Gastrocnemius medialis (tissue), 4 donors: ENCODE measurements at regions not wholly inside any gene's neighbourhood (a gene's known extent, or its start where the extent isn't known, plus 50 kb on each side); places are given as distances from the start of the nearest gene placed in this dataset.

Experiments used
- ATAC-seq, 2 donors: fragments of 150-250 bp; one replicate each; pipeline ENCODE4 v1.9.1; 2016
- DNase-seq, 2 donors: peaks; one replicate each; pipeline ENCODE4 v3.0.0-alpha.2; 2019
- H3K27ac ChIP-seq, 4 donors: fragments of 200-600 bp; sonication (generic); 1 replicate in 1 of 4; 2 replicates in 3 of 4; pipeline ENCODE4 v1.5.1; 2016 to 2018; ENCODE audit warnings: mild to moderate bottlenecking in 2 of 4, moderate library complexity in 1 of 4
- H3K27me3 ChIP-seq, 3 donors: fragments of 200-600 bp; sonication (generic) in 2 of 3; 1 replicate in 1 of 3; 2 replicates in 2 of 3; pipeline versions ENCODE4 v1.5.1 to v1.6.0; 2016 to 2019; ENCODE audit warnings: mild to moderate bottlenecking in 1 of 3, moderate library complexity in 1 of 3
- H3K36me3 ChIP-seq, 2 donors: fragments of 200-600 bp; sonication (generic) in 1 of 2; one replicate each; pipeline ENCODE4 v1.5.1; 2017 to 2018
- H3K4me1 ChIP-seq, 2 donors: fragments of 200-600 bp; sonication (generic) in 1 of 2; one replicate each; pipeline ENCODE4 v1.5.1; 2016 to 2017; ENCODE audit warnings: mild to moderate bottlenecking in 2 of 2
- H3K4me3 ChIP-seq, 4 donors: fragments of 200-600 bp; sonication (generic) in 3 of 4; 1 replicate in 1 of 4; 2 replicates in 3 of 4; pipeline ENCODE4 v1.5.1; 2016 to 2019; ENCODE audit warnings: mild to moderate bottlenecking in 2 of 4
- H3K9me3 ChIP-seq, 3 donors: fragments of 200-600 bp; sonication (generic) in 2 of 3; 1 replicate in 1 of 3; 2 replicates in 2 of 3; pipeline ENCODE4 v1.5.1; 2016 to 2019
- POLR2A ChIP-seq, 2 donors: fragments of 450-650 bp; IDR thresholded peaks; one replicate each; pipeline ENCODE4 v1.6.1; 2017; ENCODE audit warnings: antibody characterized with exemption in 2 of 2, mild to moderate bottlenecking in 2 of 2, moderate library complexity in 2 of 2
- in situ Hi-C, 4 donors: fragments of 200-750 bp; cut with MboI; loops; one replicate each; pipeline versions ENCODE4 v1.15.0 to v1.8.0; 2017; ENCODE audit warnings: low sequenced_read_pairs in 4 of 4
- intact Hi-C: fragments of 100-400 bp; cut with DNase I; formaldehyde crosslinking; loops from one replicate; pipeline ENCODE4 v1.15.1; 2023; ENCODE audit warnings: low total_unique reads
- TF ChIP-seq, protein P1 (sequence below), 5 experiments: fragments of 450-650 bp in 3 of 5; fragments of 200-600 bp in 2 of 5; sonication (generic) in 2 of 5; IDR thresholded peaks in 4 of 5; conservative IDR thresholded peaks in 1 of 5; 1 replicate in 4 of 5; 2 replicates in 1 of 5; pipeline ENCODE4 v1.5.1; 2016 to 2019; ENCODE audit warnings: antibody characterized with exemption in 5 of 5, mild to moderate bottlenecking in 3 of 5, moderate library complexity in 3 of 5

- Histone ChIP-seq H3K27me3 (no peaks in the 10 kb centered on the region), H3K36me3 (no peaks in the 10 kb centered on the region), H3K4me3 (no peak overlapping the region), H3K9me3 (no peaks in the 10 kb centered on the region), H3K4me1 (no peaks in the 10 kb centered on the region), H3K27ac (no peak overlapping the region)
- DNase-seq (no peak), ATAC-seq (no peak)
- in situ Hi-C loops, result no loop called here
- no peak for TF ChIP-seq POLR2A (IDR thresholded peaks at IDR 0.05)
- TF ChIP-seq, protein P1, sequence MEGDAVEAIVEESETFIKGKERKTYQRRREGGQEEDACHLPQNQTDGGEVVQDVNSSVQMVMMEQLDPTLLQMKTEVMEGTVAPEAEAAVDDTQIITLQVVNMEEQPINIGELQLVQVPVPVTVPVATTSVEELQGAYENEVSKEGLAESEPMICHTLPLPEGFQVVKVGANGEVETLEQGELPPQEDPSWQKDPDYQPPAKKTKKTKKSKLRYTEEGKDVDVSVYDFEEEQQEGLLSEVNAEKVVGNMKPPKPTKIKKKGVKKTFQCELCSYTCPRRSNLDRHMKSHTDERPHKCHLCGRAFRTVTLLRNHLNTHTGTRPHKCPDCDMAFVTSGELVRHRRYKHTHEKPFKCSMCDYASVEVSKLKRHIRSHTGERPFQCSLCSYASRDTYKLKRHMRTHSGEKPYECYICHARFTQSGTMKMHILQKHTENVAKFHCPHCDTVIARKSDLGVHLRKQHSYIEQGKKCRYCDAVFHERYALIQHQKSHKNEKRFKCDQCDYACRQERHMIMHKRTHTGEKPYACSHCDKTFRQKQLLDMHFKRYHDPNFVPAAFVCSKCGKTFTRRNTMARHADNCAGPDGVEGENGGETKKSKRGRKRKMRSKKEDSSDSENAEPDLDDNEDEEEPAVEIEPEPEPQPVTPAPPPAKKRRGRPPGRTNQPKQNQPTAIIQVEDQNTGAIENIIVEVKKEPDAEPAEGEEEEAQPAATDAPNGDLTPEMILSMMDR (IDR thresholded peaks at IDR 0.05 in 4 of 5, conservative IDR thresholded peaks at IDR 0.05 in 1 of 5), result no peak
- intact Hi-C loops, result no loop called here
These were observed 244.2 kb upstream of the SATB1 start for GRCh38 chr3:18669374-18669773.

DNA sequence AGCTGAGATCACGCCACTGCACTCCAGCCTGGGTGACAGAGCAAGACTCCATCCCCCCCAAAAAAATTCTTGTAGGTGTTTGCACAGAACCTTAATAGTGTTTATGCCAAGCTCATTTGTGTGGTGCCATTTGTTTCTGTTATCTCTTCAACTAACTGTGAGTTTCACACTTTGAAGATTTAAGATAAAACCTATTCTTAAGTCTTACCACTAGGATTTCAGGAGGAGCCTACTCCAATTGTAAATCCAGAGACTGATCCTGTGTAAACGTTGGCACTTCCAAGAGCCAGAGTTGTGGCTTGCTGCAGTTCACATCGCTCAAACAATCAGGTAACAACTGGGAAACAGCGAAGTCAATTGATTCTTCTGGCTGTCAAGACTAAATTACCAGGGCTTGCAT lies 242.4 kb upstream of the SATB1 start:
- Histone ChIP-seq H3K9me3 (no peaks in the 10 kb centered on the region), H3K27me3 (no peaks in the 10 kb centered on the region), H3K4me1 (no peaks in the 10 kb centered on the region), H3K27ac (no peak overlapping the region), H3K4me3 (no peak overlapping the region), H3K36me3 (no peaks in the 10 kb centered on the region)
- intact Hi-C loops (no loop called here), in situ Hi-C loops (no loop called here)
- ATAC-seq (no peak), DNase-seq (no peak)
- no peak for TF ChIP-seq POLR2A (IDR thresholded peaks at IDR 0.05)
- TF ChIP-seq, protein P1 (IDR thresholded peaks at IDR 0.05 in 4 of 5, conservative IDR thresholded peaks at IDR 0.05 in 1 of 5), result no peak

DNA sequence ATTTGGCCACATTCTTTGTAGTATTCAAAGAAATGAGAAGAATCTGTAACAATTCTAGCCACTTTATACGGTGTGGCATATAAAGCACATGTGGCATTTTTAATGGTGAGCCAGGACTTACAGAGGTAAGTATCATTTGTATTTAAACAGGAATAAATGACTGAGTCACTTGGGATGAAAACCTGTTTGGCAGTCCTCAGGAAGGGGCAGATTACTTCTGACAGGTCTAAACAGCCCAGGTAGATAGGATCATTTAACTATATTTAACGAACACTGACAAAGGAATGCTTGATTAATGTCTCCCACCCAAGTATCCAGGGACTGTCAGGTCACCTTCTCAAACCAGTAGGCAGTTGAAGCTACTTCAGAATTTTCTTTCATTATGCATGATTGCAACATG lies 241.5 kb upstream of the SATB1 start:
- H3K9me3 ChIP-seq, result no peaks in the 10 kb centered on the region
- ATAC-seq, result no peak
- H3K27ac ChIP-seq, result no peak overlapping the region
- H3K36me3 ChIP-seq, result no peaks in the 10 kb centered on the region
- no peaks in the 10 kb centered on the region for H3K4me1 ChIP-seq
- TF ChIP-seq POLR2A (IDR thresholded peaks at IDR 0.05), result no peak
- TF ChIP-seq, protein P1 (IDR thresholded peaks at IDR 0.05 in 4 of 5, conservative IDR thresholded peaks at IDR 0.05 in 1 of 5), result no peak
- in situ Hi-C loops, result no loop called here
- intact Hi-C loops, result no loop called here
- no peaks in the 10 kb centered on the region for H3K27me3 ChIP-seq
- no peak for DNase-seq
- no peak overlapping the region for H3K4me3 ChIP-seq

GRCh38 chr3:18660059-18660458 lies 234.9 kb upstream of the SATB1 start:
- Histone ChIP-seq H3K27ac (no peak overlapping the region), H3K36me3 (no peaks in the 10 kb centered on the region), H3K27me3 (no peaks in the 10 kb centered on the region), H3K4me3 (no peak overlapping the region), H3K4me1 (no peaks in the 10 kb centered on the region), H3K9me3 (no peaks in the 10 kb centered on the region)
- no peak for ATAC-seq
- intact Hi-C loops, result no loop called here
- no peak for DNase-seq
- in situ Hi-C loops, result no loop called here
- no peak for TF ChIP-seq POLR2A (IDR thresholded peaks at IDR 0.05)
- TF ChIP-seq, protein P1 (IDR thresholded peaks at IDR 0.05 in 4 of 5, conservative IDR thresholded peaks at IDR 0.05 in 1 of 5), result no peak
